SKM-1 (cell line): ENCODE measurements at regions not wholly inside any gene's neighbourhood (a gene's known extent, or its start where the extent isn't known, plus 50 kb on each side); places are given as distances from the start of the nearest gene placed in this dataset.

Source experiments
- DNase-seq: peaks from one replicate; lab custom pipeline; 2025; ENCODE audit not compliant: unreplicated experiment; lab: John Stamatoyannopoulos, UW

GRCh38 chr18:31213641-31214040 is 51.0 kb upstream of the DSC1 start:
- DNase-seq, result no peak

GRCh38 chr18:31217038-31217849 is 54.6 kb upstream of the DSC1 start:
- no peak for DNase-seq

- no peak for DNase-seq
Observed at GRCh38 chr18:31218671-31219383, 56.2 kb upstream of the DSC1 start.

- DNase-seq, result no peak
Observed at GRCh38 chr18:31219395-31219794, 56.7 kb upstream of the DSC1 start.

GRCh38 chr18:31223371-31223770 is 60.7 kb upstream of the DSC1 start:
- no peak for DNase-seq

- no peak for DNase-seq
Observed at GRCh38 chr18:31225668-31226067, 63.0 kb upstream of the DSC1 start.

- DNase-seq, result no peak
Observed at GRCh38 chr18:31227497-31228229, 65.0 kb upstream of the DSC1 start.

- DNase-seq, result no peak
Observed at GRCh38 chr18:31229829-31230228, 67.2 kb upstream of the DSC1 start.

GRCh38 chr18:31230495-31230894 is 67.8 kb upstream of the DSC1 start:
- no peak for DNase-seq

GRCh38 chr18:31232013-31232412 is 69.4 kb upstream of the DSC1 start:
- no peak for DNase-seq

- DNase-seq, result no peak
Observed at GRCh38 chr18:31232775-31233424, 70.2 kb upstream of the DSC1 start.

- DNase-seq, result no peak
Observed at GRCh38 chr18:31233621-31234275, 71.1 kb upstream of the DSC1 start.

- no peak for DNase-seq
Observed at GRCh38 chr18:31235856-31236255, 73.2 kb upstream of the DSC1 start.

GRCh38 chr18:31237142-31237541 is 74.5 kb upstream of the DSC1 start:
- no peak for DNase-seq

- no peak for DNase-seq
Observed at GRCh38 chr18:31241425-31241824, 76.5 kb upstream of the DSG1 start.

- no peak for DNase-seq
Observed at GRCh38 chr18:31241900-31242409, 76.0 kb upstream of the DSG1 start.

- no peak for DNase-seq
Observed at GRCh38 chr18:31243740-31244512, 74.0 kb upstream of the DSG1 start.

GRCh38 chr18:31244771-31245394 is 73.1 kb upstream of the DSG1 start:
- DNase-seq, result no peak

GRCh38 chr18:31245820-31246219 is 72.1 kb upstream of the DSG1 start:
- DNase-seq, result no peak
